GM23338 (cell line): ENCODE measurements at regions not wholly inside any gene's neighbourhood (a gene's known extent, or its start where the extent isn't known, plus 50 kb on each side); places are given as distances from the start of the nearest gene placed in this dataset.

ENCODE experiments used
- CTCF ChIP-seq, 2 experiments: fragments of 200-600 bp in 1 of 2; sonication (generic) in 1 of 2; conservative IDR thresholded peaks; 2 replicates each; pipeline versions ENCODE4 v1.5.1 to v1.6.1; 2016 to 2017; ENCODE audit warnings: antibody characterized with exemption in 2 of 2, low read depth in 2 of 2, mild to moderate bottlenecking in 2 of 2, moderate library complexity in 1 of 2
- NANOG ChIP-seq: IDR thresholded peaks from 2 replicates; pipeline ENCODE4 v1.6.1; 2016; ENCODE audit warnings: antibody characterized with exemption, borderline replicate concordance
- POLR2AphosphoS5 ChIP-seq: IDR thresholded peaks from 2 replicates; pipeline ENCODE4 v1.6.1; 2016; ENCODE audit warnings: antibody characterized with exemption, low read depth
- REST ChIP-seq: IDR thresholded peaks from one replicate; pipeline ENCODE4 v1.6.1; 2018; ENCODE audit warnings: antibody characterized with exemption; ENCODE audit not compliant: unreplicated experiment
- STAT1 ChIP-seq: IDR thresholded peaks from one replicate; pipeline ENCODE4 v1.6.1; 2016; ENCODE audit warnings: antibody characterized with exemption; ENCODE audit not compliant: unreplicated experiment
- ZNF114 ChIP-seq: fragments of 250-450 bp; sonication (Bioruptor Pico); IDR thresholded peaks from 2 replicates; pipeline ENCODE4 v1.5.0; 2020; ENCODE audit warnings: mild to moderate bottlenecking, moderate library complexity
- ZNF331 ChIP-seq: fragments of 250-450 bp; sonication (Bioruptor Pico); IDR thresholded peaks from 2 replicates; pipeline ENCODE4 v1.5.0; 2020; ENCODE audit warnings: low read depth, mild to moderate bottlenecking, moderate library complexity
- TF ChIP-seq, protein P1 (sequence below): fragments of 250-450 bp; sonication (Bioruptor Pico); IDR thresholded peaks from 2 replicates; pipeline ENCODE4 v1.5.0; 2020; ENCODE audit warnings: mild to moderate bottlenecking, moderate library complexity

DNA sequence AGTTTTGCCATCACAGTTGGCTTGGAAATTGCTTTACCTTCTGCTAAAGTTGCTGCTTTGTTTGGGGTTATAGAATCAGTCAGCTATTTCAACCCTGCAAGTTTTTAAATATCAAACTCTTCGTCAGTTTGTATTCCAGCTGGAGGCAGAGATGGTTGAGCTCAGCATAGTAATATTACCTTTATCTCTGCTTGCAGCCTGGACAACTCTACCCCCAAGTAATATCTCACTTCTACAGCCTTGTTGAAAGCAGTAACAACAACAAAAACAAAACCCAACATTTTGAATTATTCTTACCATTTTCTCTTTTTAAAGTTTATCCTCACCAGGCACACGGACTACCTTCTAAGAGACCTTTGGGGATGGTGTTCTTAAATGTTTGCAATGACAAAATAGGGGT is 239.1 kb upstream of the PHF14 start (continued):
- TF ChIP-seq, protein P1, sequence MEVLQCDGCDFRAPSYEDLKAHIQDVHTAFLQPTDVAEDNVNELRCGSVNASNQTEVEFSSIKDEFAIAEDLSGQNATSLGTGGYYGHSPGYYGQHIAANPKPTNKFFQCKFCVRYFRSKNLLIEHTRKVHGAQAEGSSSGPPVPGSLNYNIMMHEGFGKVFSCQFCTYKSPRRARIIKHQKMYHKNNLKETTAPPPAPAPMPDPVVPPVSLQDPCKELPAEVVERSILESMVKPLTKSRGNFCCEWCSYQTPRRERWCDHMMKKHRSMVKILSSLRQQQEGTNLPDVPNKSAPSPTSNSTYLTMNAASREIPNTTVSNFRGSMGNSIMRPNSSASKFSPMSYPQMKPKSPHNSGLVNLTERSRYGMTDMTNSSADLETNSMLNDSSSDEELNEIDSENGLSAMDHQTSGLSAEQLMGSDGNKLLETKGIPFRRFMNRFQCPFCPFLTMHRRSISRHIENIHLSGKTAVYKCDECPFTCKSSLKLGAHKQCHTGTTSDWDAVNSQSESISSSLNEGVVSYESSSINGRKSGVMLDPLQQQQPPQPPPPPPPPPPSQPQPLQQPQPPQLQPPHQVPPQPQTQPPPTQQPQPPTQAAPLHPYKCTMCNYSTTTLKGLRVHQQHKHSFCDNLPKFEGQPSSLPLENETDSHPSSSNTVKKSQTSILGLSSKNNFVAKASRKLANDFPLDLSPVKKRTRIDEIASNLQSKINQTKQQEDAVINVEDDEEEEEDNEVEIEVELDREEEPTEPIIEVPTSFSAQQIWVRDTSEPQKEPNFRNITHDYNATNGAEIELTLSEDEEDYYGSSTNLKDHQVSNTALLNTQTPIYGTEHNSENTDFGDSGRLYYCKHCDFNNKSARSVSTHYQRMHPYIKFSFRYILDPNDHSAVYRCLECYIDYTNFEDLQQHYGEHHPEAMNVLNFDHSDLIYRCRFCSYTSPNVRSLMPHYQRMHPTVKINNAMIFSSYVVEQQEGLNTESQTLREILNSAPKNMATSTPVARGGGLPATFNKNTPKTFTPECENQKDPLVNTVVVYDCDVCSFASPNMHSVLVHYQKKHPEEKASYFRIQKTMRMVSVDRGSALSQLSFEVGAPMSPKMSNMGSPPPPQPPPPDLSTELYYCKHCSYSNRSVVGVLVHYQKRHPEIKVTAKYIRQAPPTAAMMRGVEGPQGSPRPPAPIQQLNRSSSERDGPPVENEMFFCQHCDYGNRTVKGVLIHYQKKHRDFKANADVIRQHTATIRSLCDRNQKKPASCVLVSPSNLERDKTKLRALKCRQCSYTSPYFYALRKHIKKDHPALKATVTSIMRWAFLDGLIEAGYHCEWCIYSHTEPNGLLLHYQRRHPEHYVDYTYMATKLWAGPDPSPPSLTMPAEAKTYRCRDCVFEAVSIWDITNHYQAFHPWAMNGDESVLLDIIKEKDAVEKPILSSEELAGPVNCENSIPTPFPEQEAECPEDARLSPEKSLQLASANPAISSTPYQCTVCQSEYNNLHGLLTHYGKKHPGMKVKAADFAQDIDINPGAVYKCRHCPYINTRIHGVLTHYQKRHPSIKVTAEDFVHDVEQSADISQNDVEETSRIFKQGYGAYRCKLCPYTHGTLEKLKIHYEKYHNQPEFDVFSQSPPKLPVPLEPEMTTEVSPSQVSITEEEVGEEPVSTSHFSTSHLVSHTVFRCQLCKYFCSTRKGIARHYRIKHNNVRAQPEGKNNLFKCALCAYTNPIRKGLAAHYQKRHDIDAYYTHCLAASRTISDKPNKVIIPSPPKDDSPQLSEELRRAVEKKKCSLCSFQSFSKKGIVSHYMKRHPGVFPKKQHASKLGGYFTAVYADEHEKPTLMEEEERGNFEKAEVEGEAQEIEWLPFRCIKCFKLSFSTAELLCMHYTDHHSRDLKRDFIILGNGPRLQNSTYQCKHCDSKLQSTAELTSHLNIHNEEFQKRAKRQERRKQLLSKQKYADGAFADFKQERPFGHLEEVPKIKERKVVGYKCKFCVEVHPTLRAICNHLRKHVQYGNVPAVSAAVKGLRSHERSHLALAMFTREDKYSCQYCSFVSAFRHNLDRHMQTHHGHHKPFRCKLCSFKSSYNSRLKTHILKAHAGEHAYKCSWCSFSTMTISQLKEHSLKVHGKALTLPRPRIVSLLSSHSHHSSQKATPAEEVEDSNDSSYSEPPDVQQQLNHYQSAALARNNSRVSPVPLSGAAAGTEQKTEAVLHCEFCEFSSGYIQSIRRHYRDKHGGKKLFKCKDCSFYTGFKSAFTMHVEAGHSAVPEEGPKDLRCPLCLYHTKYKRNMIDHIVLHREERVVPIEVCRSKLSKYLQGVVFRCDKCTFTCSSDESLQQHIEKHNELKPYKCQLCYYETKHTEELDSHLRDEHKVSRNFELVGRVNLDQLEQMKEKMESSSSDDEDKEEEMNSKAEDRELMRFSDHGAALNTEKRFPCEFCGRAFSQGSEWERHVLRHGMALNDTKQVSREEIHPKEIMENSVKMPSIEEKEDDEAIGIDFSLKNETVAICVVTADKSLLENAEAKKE (CRISPR knock-in tag): no peak
- TF ChIP-seq POLR2AphosphoS5 (no peak), ZNF114 (CRISPR knock-in tag) (no peak), CTCF (conservative IDR thresholded peaks at IDR 0.05; ENCODE audit: low read depth in 2 of 2) (no peak), ZNF331 (CRISPR knock-in tag) (no peak), REST (no peak), NANOG (no peak), STAT1 (no peak)
